Erythroblast (primary cell): ENCODE measurements at regions not wholly inside any gene's neighbourhood (a gene's known extent, or its start where the extent isn't known, plus 50 kb on each side); places are given as distances from the start of the nearest gene placed in this dataset.

Experiments used
- GATA1 ChIP-seq: IDR thresholded peaks from 2 replicates; pipeline ENCODE4 v1.6.1; 2011; ENCODE audit warnings: low read depth, mild to moderate bottlenecking, control low read depth, low read length, moderate library complexity
- POLR2A ChIP-seq: IDR thresholded peaks from 2 replicates; pipeline ENCODE4 v1.6.1; 2011; ENCODE audit warnings: mild to moderate bottlenecking, low read length

GRCh38 chr6:63099772-63100459, 111.4 kb upstream of the FKBP1C start:
- TF ChIP-seq POLR2A (no peak), GATA1 (no peak)
